GM10266 (cell line): ENCODE measurements at regions not wholly inside any gene's neighbourhood (a gene's known extent, or its start where the extent isn't known, plus 50 kb on each side); places are given as distances from the start of the nearest gene placed in this dataset.

Experiments
- DNase-seq: peaks from one replicate; pipeline ENCODE4 v3.0.0; 2012; ENCODE audit errors: extremely low spot score
- TF ChIP-seq, protein P1 (sequence below): IDR thresholded peaks from 2 replicates; pipeline ENCODE4 v1.5.1; 2012; ENCODE audit warnings: mild to moderate bottlenecking, low read depth; ENCODE audit not compliant: control insufficient read depth, insufficient read depth; ENCODE audit errors: missing control alignments

GRCh38 chr5:165290535-165290934, 1785.1 kb downstream of the MAT2B start:
- TF ChIP-seq, protein P1, sequence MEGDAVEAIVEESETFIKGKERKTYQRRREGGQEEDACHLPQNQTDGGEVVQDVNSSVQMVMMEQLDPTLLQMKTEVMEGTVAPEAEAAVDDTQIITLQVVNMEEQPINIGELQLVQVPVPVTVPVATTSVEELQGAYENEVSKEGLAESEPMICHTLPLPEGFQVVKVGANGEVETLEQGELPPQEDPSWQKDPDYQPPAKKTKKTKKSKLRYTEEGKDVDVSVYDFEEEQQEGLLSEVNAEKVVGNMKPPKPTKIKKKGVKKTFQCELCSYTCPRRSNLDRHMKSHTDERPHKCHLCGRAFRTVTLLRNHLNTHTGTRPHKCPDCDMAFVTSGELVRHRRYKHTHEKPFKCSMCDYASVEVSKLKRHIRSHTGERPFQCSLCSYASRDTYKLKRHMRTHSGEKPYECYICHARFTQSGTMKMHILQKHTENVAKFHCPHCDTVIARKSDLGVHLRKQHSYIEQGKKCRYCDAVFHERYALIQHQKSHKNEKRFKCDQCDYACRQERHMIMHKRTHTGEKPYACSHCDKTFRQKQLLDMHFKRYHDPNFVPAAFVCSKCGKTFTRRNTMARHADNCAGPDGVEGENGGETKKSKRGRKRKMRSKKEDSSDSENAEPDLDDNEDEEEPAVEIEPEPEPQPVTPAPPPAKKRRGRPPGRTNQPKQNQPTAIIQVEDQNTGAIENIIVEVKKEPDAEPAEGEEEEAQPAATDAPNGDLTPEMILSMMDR = no peak
- no peak for DNase-seq

- DNase-seq = no peak
- TF ChIP-seq, protein P1 = no peak
These were observed 1791.1 kb downstream of the MAT2B start for GRCh38 chr5:165296401-165297130.

DNA sequence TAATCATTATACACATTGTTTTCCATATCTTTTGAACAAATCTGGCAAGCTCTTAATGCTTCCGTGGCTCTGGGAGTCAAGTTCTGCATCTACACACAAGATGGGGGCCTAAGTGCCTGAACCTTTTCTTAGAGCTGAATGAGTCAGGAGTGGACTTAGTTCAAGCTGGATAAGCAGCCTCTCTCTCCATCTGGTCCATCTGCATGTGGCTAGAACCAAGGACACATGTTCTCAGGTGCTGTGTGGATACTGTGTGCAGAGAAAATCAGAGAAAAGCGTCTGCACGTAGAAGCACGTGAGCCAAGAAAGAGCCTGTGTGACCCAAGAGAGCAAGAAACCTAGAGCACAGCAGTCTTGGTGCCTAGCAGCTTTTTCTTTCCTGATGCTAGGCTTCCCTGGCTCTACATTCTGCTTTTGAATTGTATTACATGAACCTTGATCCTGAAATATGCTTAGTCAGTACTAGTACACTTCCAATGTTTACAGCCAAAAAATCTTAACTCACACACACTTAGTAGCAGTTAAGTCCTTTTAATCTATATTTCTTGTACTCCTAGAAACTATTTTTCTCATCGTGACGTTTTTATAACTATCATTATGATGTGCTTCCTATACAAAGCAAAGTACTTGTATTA, 1798.9 kb downstream of the MAT2B start:
- DNase-seq = no peak
- TF ChIP-seq, protein P1 = no peak

GRCh38 chr5:165305596-165305995, 1800.2 kb downstream of the MAT2B start:
- DNase-seq = no peak
- TF ChIP-seq, protein P1 = no peak

GRCh38 chr5:165309446-165309845, 1804.0 kb downstream of the MAT2B start:
- no peak for DNase-seq
- TF ChIP-seq, protein P1 = no peak

- TF ChIP-seq, protein P1 = no peak
- no peak for DNase-seq
These were observed 1804.6 kb downstream of the MAT2B start for GRCh38 chr5:165310031-165310430.

- no peak for DNase-seq
- TF ChIP-seq, protein P1 = no peak
These were observed 1816.5 kb downstream of the MAT2B start for GRCh38 chr5:165321912-165322311.
